HCT116 (cell line): ENCODE measurements at regions not wholly inside any gene's neighbourhood (a gene's known extent, or its start where the extent isn't known, plus 50 kb on each side); places are given as distances from the start of the nearest gene placed in this dataset.

Source experiments
- ATAC-seq: fragments of 200-7000 bp; cut with Tn5 transposase; 2 replicates; pipeline ENCODE4 v1.9.1; 2020; ENCODE audit warnings: mild to moderate bottlenecking, moderate library complexity
- BruUV-seq: library from RNA; stranded (reverse); fragments of 400-500 nt; replicated peaks from 2 replicates; lab custom pipeline; 2021; lab: Mats Ljungman, UMichigan
- CTCF ChIA-PET: fragments of 300-600 bp; sonication (Branson Sonifier 250); formaldehyde crosslinking; loops from one replicate; lab custom pipeline; 2021; ENCODE audit warnings: antibody characterized with exemption; lab: Charles Lee
- POLR2A ChIA-PET: fragments of 300-600, 350-600 bp; sonication (Branson Sonifier 250); formaldehyde crosslinking; loops from one replicate; lab custom pipeline; 2021; ENCODE audit warnings: antibody characterized with exemption; lab: Charles Lee
- RAD21 ChIA-PET, 2 experiments: fragments of 300-600 bp; sonication (Branson Sonifier 250); formaldehyde crosslinking; loops; one replicate each; lab custom pipeline; 2023; ENCODE audit warnings: low total read pairs in 2 of 2; ENCODE audit not compliant: uncharacterized antibody in 2 of 2, unreplicated experiment in 2 of 2, low non-redundant PET in 1 of 2; lab: Charles Lee
- DNase-seq: peaks from one replicate; pipeline ENCODE4 v3.0.0-alpha.2; 2010; ENCODE audit warnings: low read depth, low spot score
- H2AFZ ChIP-seq: fragments of 200-600 bp; shearing (Covaris generic), sonication (generic); 2 replicates; pipeline ENCODE4 v1.6.1; 2017; ENCODE audit warnings: low read depth, mixed run types, mixed read lengths, antibody characterized with exemption, low read length; ENCODE audit not compliant: poor library complexity, severe bottlenecking
- H3K27ac ChIP-seq: 2 replicates; pipeline ENCODE4 v1.5.1; 2012; ENCODE audit warnings: low read depth, low read length
- H3K27me3 ChIP-seq: fragments of 200-600 bp; sonication (generic); 2 replicates; pipeline ENCODE4 v1.6.1; 2016; ENCODE audit warnings: mixed run types, low read length, mixed read lengths; ENCODE audit not compliant: insufficient read depth
- H3K36me3 ChIP-seq, 2 experiments: fragments of 200-500 bp in 1 of 2; fragments of 200-600 bp in 1 of 2; sonication (Bioruptor generic) in 1 of 2; sonication (generic) in 1 of 2; 2 replicates each; pipeline versions ENCODE4 v1.5.1 to v1.6.1; 2014 to 2016; ENCODE audit warnings: low read length in 2 of 2, inconsistent platforms in 1 of 2, mixed read lengths in 1 of 2, mixed run types in 1 of 2; ENCODE audit not compliant: insufficient read depth in 2 of 2, control insufficient read depth in 1 of 2
- H3K4me1 ChIP-seq, 2 experiments: fragments of 200-600 bp in 1 of 2; sonication (generic) in 1 of 2; 2 replicates each; pipeline versions ENCODE4 v1.5.1 to v1.6.1; 2012 to 2017; ENCODE audit warnings: low read length in 2 of 2, inconsistent platforms in 1 of 2, mild to moderate bottlenecking in 1 of 2, mixed read lengths in 1 of 2, mixed run types in 1 of 2, moderate library complexity in 1 of 2; ENCODE audit not compliant: insufficient read depth in 2 of 2, control insufficient read depth in 1 of 2
- H3K4me2 ChIP-seq: fragments of 200-600 bp; sonication (generic); 2 replicates; pipeline ENCODE4 v1.6.1; 2017; ENCODE audit warnings: mixed run types, low read length, mixed read lengths
- H3K4me3 ChIP-seq, 2 experiments: fragments of 200-600 bp in 1 of 2; sonication (generic) in 1 of 2; replicated peaks in 1 of 2; 2 replicates each; pipeline ENCODE4 v1.5.1; 2011 to 2016; ENCODE audit warnings: low read length in 2 of 2, control low read depth in 1 of 2, low read depth in 1 of 2, mild to moderate bottlenecking in 1 of 2, mixed read lengths in 1 of 2, mixed run types in 1 of 2
- H3K79me2 ChIP-seq: fragments of 200-600 bp; sonication (generic); 2 replicates; pipeline ENCODE4 v1.6.1; 2017; ENCODE audit warnings: mild to moderate bottlenecking, mixed run types, low read length, moderate library complexity, mixed read lengths; ENCODE audit not compliant: insufficient read depth
- H3K9ac ChIP-seq: fragments of 200-600 bp; sonication (generic); 2 replicates; pipeline ENCODE4 v1.6.1; 2016; ENCODE audit warnings: low read length, mixed read lengths
- H3K9me2 ChIP-seq: fragments of 200-600 bp; sonication (generic), shearing (Covaris generic); 2 replicates; pipeline ENCODE4 v1.6.1; 2017; ENCODE audit warnings: mixed run types, mild to moderate bottlenecking, moderate library complexity; ENCODE audit not compliant: insufficient read depth
- H3K9me3 ChIP-seq, 2 experiments: fragments of 200-500 bp in 1 of 2; fragments of 200-600 bp in 1 of 2; sonication (Bioruptor generic) in 1 of 2; sonication (generic) in 1 of 2; 2 replicates each; pipeline ENCODE4 v1.6.1; 2014 to 2017; ENCODE audit warnings: low read length in 2 of 2, mixed read lengths in 2 of 2, inconsistent platforms in 1 of 2, low read depth in 1 of 2, mild to moderate bottlenecking in 1 of 2, mixed run types in 1 of 2, moderate library complexity in 1 of 2; ENCODE audit not compliant: control insufficient read depth in 1 of 2, insufficient read depth in 1 of 2
- H4K20me1 ChIP-seq: fragments of 200-600 bp; sonication (generic), shearing (Covaris generic); 2 replicates; pipeline ENCODE4 v1.6.1; 2017; ENCODE audit warnings: mixed run types, mild to moderate bottlenecking, moderate library complexity; ENCODE audit not compliant: insufficient read depth
- ATF3 ChIP-seq: IDR thresholded peaks from 2 replicates; pipeline ENCODE4 v1.6.1; 2012
- EGR1 ChIP-seq: IDR thresholded peaks from 2 replicates; pipeline ENCODE4 v1.6.1; 2012; ENCODE audit warnings: low read depth
- ELF1 ChIP-seq: IDR thresholded peaks from 2 replicates; pipeline ENCODE4 v1.6.1; 2012; ENCODE audit warnings: low read depth, borderline replicate concordance
- EZH2 ChIP-seq: fragments of 200-600 bp; sonication (generic); IDR thresholded peaks from 2 replicates; pipeline ENCODE4 v1.6.1; 2017; ENCODE audit warnings: antibody characterized with exemption, mixed run types
- POLR2AphosphoS5 ChIP-seq: IDR thresholded peaks from 2 replicates; pipeline ENCODE4 v1.6.1; 2011; ENCODE audit warnings: mild to moderate bottlenecking, low read depth, low read length, moderate library complexity
- REST ChIP-seq: IDR thresholded peaks from 2 replicates; pipeline ENCODE4 v1.6.1; 2012; ENCODE audit warnings: low read depth
- SIN3A ChIP-seq: IDR thresholded peaks from 2 replicates; pipeline ENCODE4 v1.6.1; 2012; ENCODE audit warnings: low read depth
- SRF ChIP-seq: IDR thresholded peaks from 2 replicates; pipeline ENCODE4 v1.6.1; 2012; ENCODE audit warnings: low read depth
- TCF7L2 ChIP-seq: IDR thresholded peaks from 2 replicates; pipeline ENCODE4 v1.7.0; 2011; ENCODE audit warnings: borderline replicate concordance, inconsistent platforms; ENCODE audit not compliant: insufficient read depth, insufficient read length; ENCODE audit errors: extremely low read depth
- YY1 ChIP-seq: IDR thresholded peaks from 2 replicates; pipeline ENCODE4 v1.6.1; 2011; ENCODE audit warnings: low read length, low read depth, moderate library complexity, mild to moderate bottlenecking; ENCODE audit not compliant: insufficient replicate concordance; ENCODE audit errors: extremely low read depth
- ZNF274 ChIP-seq: fragments of 200-500 bp; sonication (Bioruptor generic); IDR thresholded peaks from 2 replicates; pipeline ENCODE4 v1.6.1; 2014; ENCODE audit warnings: mild to moderate bottlenecking, low read depth, low read length, inconsistent platforms
- intact Hi-C: fragments of 100-400 bp; cut with micrococcal nuclease; formaldehyde crosslinking; loops from 2 replicates; pipeline ENCODE4 v1.10.0; 2022

GRCh38 chr2:220885593-220885992, 686.5 kb downstream of the EPHA4 start:
- Histone ChIP-seq H3K79me2 (no peaks in the 10 kb centered on the region), H3K27me3 (no peaks in the 10 kb centered on the region), H3K27ac (no peak overlapping the region), H3K9ac (no peak overlapping the region), H3K4me3 (no peak overlapping the region), H3K4me2 (no peak overlapping the region), H3K4me1 (no peaks in the 10 kb centered on the region), H3K9me2 (no peaks in the 10 kb centered on the region), H3K9me3 (no peaks in the 10 kb centered on the region), H4K20me1 (no peaks in the 10 kb centered on the region), H2AFZ (no peak overlapping the region), H3K36me3 (no peaks in the 10 kb centered on the region)
- POLR2A ChIA-PET = no interaction called here
- ATAC-seq (no peak), DNase-seq (no peak)
- TF ChIP-seq ZNF274 (no peak), SIN3A (no peak), REST (no peak), YY1 (no peak), EGR1 (no peak), POLR2AphosphoS5 (no peak), ELF1 (no peak), EZH2 (no peak), TCF7L2 (no peak), SRF (no peak), ATF3 (no peak)
- intact Hi-C loops = no loop called here
- BruUV-seq = no TSS peak
- RAD21 ChIA-PET = no interaction called here
- CTCF ChIA-PET = no interaction called here
